NCI-H2171 (cell line): ENCODE measurements at regions not wholly inside any gene's neighbourhood (a gene's known extent, or its start where the extent isn't known, plus 50 kb on each side); places are given as distances from the start of the nearest gene placed in this dataset.

Experiments
- DNase-seq: peaks from one replicate; lab custom pipeline; 2025; lab: John Stamatoyannopoulos, UW

GRCh38 chr3:194804796-194805195 is 119.1 kb downstream of the FAM43A start:
- DNase-seq = no peak

GRCh38 chr3:194805546-194805945 is 119.9 kb downstream of the FAM43A start:
- DNase-seq = no peak

GRCh38 chr3:194806991-194807630 is 121.4 kb downstream of the FAM43A start:
- no peak for DNase-seq

- DNase-seq = no peak
Measured at GRCh38 chr3:194808640-194809097, 123.0 kb downstream of the FAM43A start.

- DNase-seq = no peak
Measured at GRCh38 chr3:194809382-194809781, 123.7 kb downstream of the FAM43A start.

- no peak for DNase-seq
Measured at GRCh38 chr3:194810076-194810475, 124.4 kb downstream of the FAM43A start.

- no peak for DNase-seq
Measured at GRCh38 chr3:194811118-194811517, 125.4 kb downstream of the FAM43A start.

GRCh38 chr3:194812176-194812575 is 126.5 kb downstream of the FAM43A start:
- DNase-seq = no peak

- DNase-seq = no peak
Measured at GRCh38 chr3:194814878-194815357, 129.2 kb downstream of the FAM43A start.

GRCh38 chr3:194816748-194817591 is 131.3 kb downstream of the FAM43A start:
- DNase-seq = no peak

GRCh38 chr3:194817592-194817930 is 131.9 kb downstream of the FAM43A start:
- DNase-seq = no peak

GRCh38 chr3:194817936-194818335 is 132.3 kb downstream of the FAM43A start:
- DNase-seq = peak; percentile 21

GRCh38 chr3:194824100-194824499 is 138.4 kb downstream of the FAM43A start:
- no peak for DNase-seq

GRCh38 chr3:194824701-194825111 is 139.0 kb downstream of the FAM43A start:
- DNase-seq = no peak

- DNase-seq = no peak
Measured at GRCh38 chr3:194826594-194826993, 140.9 kb downstream of the FAM43A start.

- DNase-seq = no peak
Measured at GRCh38 chr3:194827486-194827885, 141.8 kb downstream of the FAM43A start.

GRCh38 chr3:194828116-194828515 is 142.4 kb downstream of the FAM43A start:
- no peak for DNase-seq

- no peak for DNase-seq
Measured at GRCh38 chr3:194828926-194829325, 143.2 kb downstream of the FAM43A start.

GRCh38 chr3:194830401-194830800 is 144.7 kb downstream of the FAM43A start:
- no peak for DNase-seq

GRCh38 chr3:194830978-194831377 is 145.3 kb downstream of the FAM43A start:
- DNase-seq = no peak

- no peak for DNase-seq
Measured at GRCh38 chr3:194832346-194833104, 146.8 kb downstream of the FAM43A start.

GRCh38 chr3:194833114-194833910 is 147.6 kb downstream of the FAM43A start:
- no peak for DNase-seq
